HAP-1 (cell line): ENCODE measurements at regions not wholly inside any gene's neighbourhood (a gene's known extent, or its start where the extent isn't known, plus 50 kb on each side); places are given as distances from the start of the nearest gene placed in this dataset.

Experiments used
- DNase-seq, 2 experiments: peaks; one replicate each; pipeline ENCODE4 v3.0.0-alpha.2; 2016 to 2020; ENCODE audit warnings: low spot score in 2 of 2
- H3K27me3 ChIP-seq: fragments of 250-450 bp; sonication (Bioruptor Pico); 2 replicates; pipeline ENCODE4 v1.5.1; 2020; ENCODE audit warnings: low read depth, mild to moderate bottlenecking, moderate library complexity
- H3K36me3 ChIP-seq: fragments of 250-450 bp; sonication (Bioruptor Pico); replicated peaks from 2 replicates; pipeline ENCODE4 v1.5.1; 2020; ENCODE audit warnings: mild to moderate bottlenecking
- H3K4me1 ChIP-seq: fragments of 250-450 bp; sonication (Bioruptor Pico); 2 replicates; pipeline ENCODE4 v1.5.1; 2020; ENCODE audit warnings: mild to moderate bottlenecking
- H3K4me3 ChIP-seq: fragments of 250-450 bp; sonication (Bioruptor Pico); 2 replicates; pipeline ENCODE4 v1.5.1; 2020; ENCODE audit warnings: mild to moderate bottlenecking, moderate library complexity
- H3K9me3 ChIP-seq: fragments of 250-450 bp; sonication (Bioruptor Pico); 2 replicates; pipeline ENCODE4 v1.5.1; 2020; ENCODE audit warnings: mild to moderate bottlenecking, moderate library complexity
- in situ Hi-C: fragments of 300-500 bp; cut with MboI; formaldehyde crosslinking; loops from 3 replicates; pipeline ENCODE4 v1.14.3; 2020; ENCODE audit warnings: low sequenced_read_pairs, inconsistent platforms, mixed read lengths

DNA sequence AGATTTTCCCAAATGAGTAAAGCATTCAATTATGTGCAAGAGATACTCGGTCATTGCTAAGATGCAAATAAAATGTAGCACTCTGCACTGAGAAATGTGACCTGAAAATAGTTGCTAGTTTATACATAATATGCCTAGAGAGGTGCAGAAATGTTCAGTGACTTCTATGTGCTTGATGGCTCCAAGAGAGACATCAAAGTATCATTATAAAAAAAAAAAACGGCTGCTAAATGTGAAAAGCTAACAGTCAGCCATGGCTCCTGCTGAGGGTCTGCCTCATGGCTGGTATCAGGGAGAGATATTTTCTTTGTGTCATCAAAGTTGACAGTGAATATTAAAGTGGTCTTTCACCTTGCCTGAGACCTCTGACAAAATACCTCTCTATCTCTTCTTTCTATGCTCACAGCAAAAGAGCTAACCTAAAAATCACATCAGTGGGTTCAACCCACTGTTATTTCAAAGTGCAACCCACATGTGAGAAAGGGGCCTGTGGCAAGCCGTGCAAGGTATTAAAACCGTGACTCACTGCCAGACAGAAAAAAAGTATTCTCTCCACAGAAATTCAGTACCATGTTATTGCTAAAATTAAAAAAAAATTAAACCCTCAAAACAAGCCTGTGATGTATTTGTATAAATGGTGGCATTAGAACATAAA is 259.0 kb downstream of the HIVEP2 start:
- Histone ChIP-seq H3K4me3 (no peak overlapping the region), H3K9me3 (no peaks in the 10 kb centered on the region), H3K4me1 (no peaks in the 10 kb centered on the region), H3K27me3 (0 out of 2 replicates have a peak, but pooled peaks cover 2% of the 10 kb centered on the region), H3K36me3 (no peaks in the 10 kb centered on the region)
- in situ Hi-C loops: loop anchor here (25.0 kb wide), 2 partner anchors 351 to 726 kb away; no protein-coding TSS in a partner anchor
- DNase-seq: no peak

DNA sequence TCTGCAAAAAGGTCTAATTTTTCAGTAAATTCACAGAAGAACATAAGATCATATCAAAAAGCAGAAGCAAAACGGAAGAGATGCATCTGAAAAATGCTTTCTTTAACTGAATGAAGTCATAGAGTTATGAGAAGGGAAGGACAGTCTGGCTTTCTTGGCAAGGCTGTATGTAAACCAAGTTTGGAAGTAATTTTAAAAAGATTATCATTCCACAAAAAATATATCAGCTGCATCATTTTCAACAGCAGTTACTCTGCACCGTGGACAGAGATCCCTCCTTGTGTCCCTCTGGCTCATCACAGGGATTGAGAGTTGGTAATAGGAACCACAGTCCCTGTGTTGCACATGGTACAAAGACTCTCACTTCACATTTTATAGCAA is 258.5 kb downstream of the HIVEP2 start:
- in situ Hi-C loops: loop anchor here (25.0 kb wide), 2 partner anchors 351 to 726 kb away; no protein-coding TSS in a partner anchor
- Histone ChIP-seq H3K4me3 (no peak overlapping the region), H3K27me3 (0 out of 2 replicates have a peak, but pooled peaks cover 2% of the 10 kb centered on the region), H3K4me1 (no peaks in the 10 kb centered on the region), H3K36me3 (no peaks in the 10 kb centered on the region), H3K9me3 (no peaks in the 10 kb centered on the region)
- DNase-seq: no peak

DNA sequence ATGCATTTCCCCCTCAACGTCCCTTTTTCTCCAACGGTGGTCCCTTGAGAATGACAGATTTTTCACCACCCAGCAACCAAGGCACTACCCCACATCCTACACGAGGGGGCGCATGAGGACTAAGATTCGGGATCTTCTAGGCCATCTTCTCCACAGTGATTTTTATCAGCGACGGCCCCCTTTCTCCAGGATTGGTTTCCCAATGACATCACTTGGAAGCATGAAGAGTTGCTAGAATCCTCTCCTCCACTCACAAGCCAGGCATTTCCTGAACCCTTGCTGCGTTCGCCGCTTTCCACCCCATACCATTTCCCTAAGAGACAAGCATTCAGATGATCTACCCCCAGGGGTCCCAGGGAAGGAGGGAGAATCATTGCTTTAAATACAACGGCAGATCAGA is 252.0 kb downstream of the HIVEP2 start:
- H3K27me3 ChIP-seq: 0 out of 2 replicates have a peak, but pooled peaks cover 1% of the 10 kb centered on the region
- H3K36me3 ChIP-seq: no peaks in the 10 kb centered on the region
- no peaks in the 10 kb centered on the region for H3K4me1 ChIP-seq
- no peaks in the 10 kb centered on the region for H3K9me3 ChIP-seq
- in situ Hi-C loops: loop anchor here (25.0 kb wide), 2 partner anchors 344 to 719 kb away; no protein-coding TSS in a partner anchor
- peak; percentile 32 to 81 for DNase-seq
- H3K4me3 ChIP-seq: no peak overlapping the region

DNA sequence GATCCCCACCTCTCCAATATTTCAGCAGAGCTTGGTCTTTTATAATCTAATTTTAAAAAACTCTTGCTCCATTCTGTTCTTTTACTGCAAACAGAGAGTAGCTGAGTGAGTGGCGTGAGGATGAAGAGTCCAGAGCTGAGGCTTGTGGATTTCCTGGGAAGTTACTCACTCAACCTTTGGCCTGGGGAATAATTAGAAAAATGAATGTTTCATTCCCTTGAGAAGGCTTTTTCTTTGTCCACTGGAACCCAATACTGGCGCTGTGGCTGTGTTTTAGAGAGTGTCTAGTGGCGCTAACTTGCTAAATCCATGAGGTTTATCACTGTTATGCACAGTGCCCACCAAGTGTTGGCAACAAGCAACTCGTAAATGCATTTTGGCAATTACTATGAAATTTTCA is 251.5 kb downstream of the HIVEP2 start:
- no peaks in the 10 kb centered on the region for H3K27me3 ChIP-seq
- DNase-seq: no peak
- H3K4me3 ChIP-seq: no peak overlapping the region
- no peaks in the 10 kb centered on the region for H3K9me3 ChIP-seq
- in situ Hi-C loops: loop anchor here (25.0 kb wide), 2 partner anchors 344 to 719 kb away; no protein-coding TSS in a partner anchor
- no peaks in the 10 kb centered on the region for H3K4me1 ChIP-seq
- no peaks in the 10 kb centered on the region for H3K36me3 ChIP-seq

DNA sequence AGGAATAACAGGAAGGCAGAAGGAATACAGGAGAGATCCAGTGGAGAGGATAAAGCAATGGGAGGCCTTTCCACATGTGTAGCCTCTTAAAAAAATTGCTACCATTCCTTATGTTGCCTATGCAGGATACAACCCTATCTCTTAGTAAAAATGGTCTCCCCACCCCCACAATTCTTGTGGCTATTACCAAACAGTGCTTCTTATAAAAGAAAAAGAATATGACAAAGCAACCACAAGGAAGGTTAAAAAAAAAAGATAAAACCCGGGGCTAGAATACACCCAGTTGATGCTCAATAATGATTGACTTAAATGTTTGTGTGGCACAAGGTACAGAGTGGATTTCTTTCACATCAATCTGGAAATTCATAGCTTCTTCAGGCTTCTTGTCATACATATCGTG is 250.9 kb downstream of the HIVEP2 start:
- Histone ChIP-seq H3K36me3 (no peaks in the 10 kb centered on the region), H3K4me1 (no peaks in the 10 kb centered on the region), H3K9me3 (no peaks in the 10 kb centered on the region), H3K4me3 (no peak overlapping the region), H3K27me3 (no peaks in the 10 kb centered on the region)
- no peak for DNase-seq
- in situ Hi-C loops: loop anchor here (25.0 kb wide), 2 partner anchors 343 to 718 kb away; no protein-coding TSS in a partner anchor

DNA sequence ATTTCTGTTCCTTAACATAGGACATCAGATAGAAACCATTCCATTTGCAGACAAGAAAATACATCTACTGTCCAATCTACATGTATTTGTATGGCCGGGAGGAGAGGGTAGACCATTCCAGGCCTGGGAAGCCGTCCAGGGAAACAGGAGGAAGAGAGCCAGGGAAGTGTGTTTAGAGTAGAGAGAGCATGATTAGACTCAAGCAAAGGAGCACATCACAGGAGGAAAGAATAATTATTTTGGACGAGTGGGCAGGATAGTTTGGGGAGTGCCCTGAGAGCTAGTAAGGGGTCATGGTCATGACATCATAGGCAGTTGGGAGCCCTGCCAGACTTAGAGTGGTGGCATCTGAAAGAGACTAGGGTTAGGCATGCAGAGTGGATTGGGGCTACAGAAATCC is 250.0 kb downstream of the HIVEP2 start:
- no peak for DNase-seq
- H3K27me3 ChIP-seq: no peaks in the 10 kb centered on the region
- H3K4me1 ChIP-seq: no peaks in the 10 kb centered on the region
- no peak overlapping the region for H3K4me3 ChIP-seq
- in situ Hi-C loops: loop anchor here (25.0 kb wide), 2 partner anchors 342 to 717 kb away; no protein-coding TSS in a partner anchor
- no peaks in the 10 kb centered on the region for H3K9me3 ChIP-seq
- no peaks in the 10 kb centered on the region for H3K36me3 ChIP-seq

DNA sequence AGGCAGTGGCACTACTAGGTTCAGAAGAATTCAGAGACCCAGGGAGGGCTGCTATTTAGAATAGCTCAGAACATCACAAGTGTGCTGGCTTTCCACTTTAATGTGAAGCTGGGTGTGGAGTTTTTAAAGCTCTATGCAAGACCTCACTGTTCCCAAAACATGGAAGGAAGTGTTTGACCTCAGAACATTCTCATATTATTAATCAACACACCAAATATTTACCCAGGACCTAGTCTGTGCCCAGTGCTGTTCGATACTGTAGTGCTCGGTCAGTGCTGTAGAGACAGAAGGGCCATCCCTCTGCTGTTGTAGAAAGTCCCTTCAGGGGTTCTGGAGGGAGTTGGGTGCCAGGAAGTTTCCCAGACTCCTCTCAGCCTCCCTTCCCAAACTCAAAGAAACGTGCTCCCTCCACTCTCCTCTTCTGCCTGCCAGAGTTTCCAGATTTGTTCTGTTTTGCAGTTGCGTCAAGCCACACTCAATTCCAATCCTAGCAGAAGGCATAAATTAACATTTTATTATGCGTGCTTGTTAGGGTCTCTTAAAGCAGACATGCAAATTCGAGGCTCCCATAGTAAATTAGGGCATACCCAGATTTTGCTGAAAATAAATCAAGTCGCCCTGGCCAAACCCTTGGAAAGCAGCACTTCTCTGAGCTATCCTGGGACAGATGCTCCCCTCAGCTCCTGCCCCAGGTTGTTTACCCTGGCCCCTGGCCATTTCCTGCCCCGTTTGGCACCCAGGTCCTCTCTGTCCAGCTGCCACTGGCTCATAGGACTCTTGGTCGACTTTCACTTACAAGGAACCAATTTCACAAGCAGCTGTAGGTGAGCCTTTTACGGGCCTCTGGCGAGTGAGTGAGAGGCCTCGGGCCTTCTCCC is 248.6 kb downstream of the HIVEP2 start:
- in situ Hi-C loops: loop anchor here (25.0 kb wide), 2 partner anchors 341 to 716 kb away; no protein-coding TSS in a partner anchor
- Histone ChIP-seq H3K9me3 (no peaks in the 10 kb centered on the region), H3K4me1 (peaks cover 7% of the 10 kb centered on the region; the same call in 1 of the 2 replicates), H3K27me3 (no peaks in the 10 kb centered on the region), H3K4me3 (no peak overlapping the region), H3K36me3 (no peaks in the 10 kb centered on the region)
- no peak for DNase-seq

DNA sequence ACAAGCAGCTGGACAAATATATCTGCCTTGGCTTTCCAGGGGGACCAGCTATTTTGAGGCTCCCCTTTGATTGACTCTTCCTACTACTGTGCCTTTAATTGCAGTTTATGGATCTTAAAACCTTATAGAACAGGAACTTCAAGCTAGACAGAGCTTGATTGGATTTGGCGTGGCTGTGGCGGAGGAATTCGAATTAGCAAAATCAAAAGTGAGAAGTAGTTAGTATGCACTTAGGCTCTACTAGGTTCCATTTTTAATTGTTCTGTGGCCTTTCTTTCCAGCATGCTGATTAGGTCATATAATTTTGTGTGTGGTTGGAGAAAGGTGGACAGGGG is 248.0 kb downstream of the HIVEP2 start:
- H3K4me3 ChIP-seq: no peak overlapping the region
- H3K4me1 ChIP-seq: peaks cover 10% of the 10 kb centered on the region; the same call in 1 of the 2 replicates
- no peaks in the 10 kb centered on the region for H3K9me3 ChIP-seq
- H3K36me3 ChIP-seq: no peaks in the 10 kb centered on the region
- in situ Hi-C loops: loop anchor here (25.0 kb wide), 2 partner anchors 340 to 715 kb away; no protein-coding TSS in a partner anchor
- no peaks in the 10 kb centered on the region for H3K27me3 ChIP-seq
- no peak for DNase-seq

DNA sequence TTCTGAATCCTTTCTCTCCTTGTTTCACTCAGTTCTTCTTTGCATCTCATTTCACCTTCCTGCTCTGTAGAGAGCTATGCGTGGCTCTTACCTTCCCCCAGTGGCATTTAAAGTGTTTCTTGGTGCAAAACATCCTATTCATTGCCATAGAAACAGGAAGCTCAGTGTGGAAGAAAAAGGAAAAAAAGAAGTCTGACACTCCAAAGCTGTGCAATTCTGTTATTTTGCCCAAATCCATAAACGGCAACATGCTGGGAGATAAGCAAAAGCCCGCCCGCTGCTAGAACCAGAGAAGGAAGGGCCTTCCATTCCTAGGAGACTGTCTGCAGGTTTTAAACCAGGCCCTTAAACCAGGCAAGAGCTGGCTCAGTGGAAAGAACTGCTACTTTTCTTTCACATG is 247.1 kb downstream of the HIVEP2 start:
- H3K27me3 ChIP-seq: no peaks in the 10 kb centered on the region
- H3K4me1 ChIP-seq: peaks cover 10% of the 10 kb centered on the region; the same call in 1 of the 2 replicates
- no peaks in the 10 kb centered on the region for H3K9me3 ChIP-seq
- DNase-seq: no peak
- in situ Hi-C loops: loop anchor here (25.0 kb wide), 2 partner anchors 339 to 714 kb away; no protein-coding TSS in a partner anchor
- H3K36me3 ChIP-seq: no peaks in the 10 kb centered on the region
- no peak overlapping the region for H3K4me3 ChIP-seq

DNA sequence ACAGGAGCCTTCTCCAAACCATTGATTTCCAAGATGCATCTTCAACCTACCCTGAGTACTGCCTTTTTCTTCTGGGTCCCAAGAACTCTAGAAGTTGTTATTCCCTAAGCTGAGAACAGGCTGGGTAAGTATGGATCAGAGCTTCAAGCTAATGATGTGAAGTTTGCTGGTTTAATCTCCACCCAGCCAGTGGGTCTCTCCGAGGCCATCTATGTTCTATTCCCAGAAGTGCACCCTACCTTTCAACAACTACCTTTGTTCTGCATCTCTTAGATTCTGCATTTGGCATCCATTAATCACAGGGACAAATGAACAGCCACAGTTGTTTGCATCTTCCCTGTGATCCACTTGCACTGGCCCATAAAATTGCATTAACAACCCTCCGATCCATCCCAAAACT is 246.2 kb downstream of the HIVEP2 start:
- peaks cover 10% of the 10 kb centered on the region; the same call in 1 of the 2 replicates for H3K4me1 ChIP-seq
- H3K36me3 ChIP-seq: no peaks in the 10 kb centered on the region
- H3K4me3 ChIP-seq: no peak overlapping the region
- in situ Hi-C loops: loop anchor here (25.0 kb wide), 2 partner anchors 339 to 714 kb away; no protein-coding TSS in a partner anchor
- peak in 1 of 2 experiments; percentile 5 for DNase-seq
- no peaks in the 10 kb centered on the region for H3K27me3 ChIP-seq
- H3K9me3 ChIP-seq: no peaks in the 10 kb centered on the region

DNA sequence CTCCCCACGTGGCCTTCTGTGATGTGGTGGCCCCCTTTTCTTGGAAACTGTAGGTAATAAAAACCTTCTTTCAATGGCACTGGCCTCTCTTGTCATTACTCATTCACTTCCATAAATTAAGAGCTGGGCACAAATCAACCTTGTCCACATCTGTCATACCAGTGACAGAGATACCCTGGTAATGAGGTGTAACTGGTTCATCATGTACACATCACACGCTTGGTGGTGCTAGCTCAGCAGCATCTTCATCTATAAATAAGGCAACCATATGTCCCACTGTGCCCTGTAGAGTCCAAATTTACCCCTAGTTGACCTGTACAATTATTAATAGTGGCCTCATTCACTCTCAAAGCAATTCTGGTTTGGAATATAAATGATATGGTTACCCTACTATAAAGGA is 245.6 kb downstream of the HIVEP2 start:
- in situ Hi-C loops: loop anchor here (25.0 kb wide), 2 partner anchors 338 to 713 kb away; no protein-coding TSS in a partner anchor
- no peak for DNase-seq

DNA sequence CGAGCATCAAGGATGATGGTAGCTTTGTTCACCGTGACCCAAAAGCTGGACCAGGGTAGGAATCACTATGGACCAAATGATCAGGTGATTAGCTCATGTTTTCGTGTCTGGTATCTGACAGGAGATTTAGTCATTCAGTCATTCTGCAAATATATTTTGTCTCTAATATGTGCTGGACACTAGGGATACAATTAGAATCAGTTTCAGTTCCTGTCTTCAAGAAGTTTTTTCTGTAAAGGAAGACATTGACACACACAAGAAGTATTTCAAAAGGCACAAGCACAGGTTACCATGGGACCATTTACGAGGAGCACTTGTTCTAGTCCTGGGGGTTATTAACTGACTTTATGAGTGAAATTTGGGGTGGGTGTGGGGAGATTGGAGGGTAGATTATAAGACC is 244.9 kb downstream of the HIVEP2 start:
- H3K9me3 ChIP-seq: no peaks in the 10 kb centered on the region
- no peaks in the 10 kb centered on the region for H3K27me3 ChIP-seq
- no peak for DNase-seq
- peaks cover 10% of the 10 kb centered on the region; the same call in 1 of the 2 replicates for H3K4me1 ChIP-seq
- no peak overlapping the region for H3K4me3 ChIP-seq
- in situ Hi-C loops: no loop called here
- H3K36me3 ChIP-seq: no peaks in the 10 kb centered on the region

More for the DNA sequence above, 245.6 kb downstream of the HIVEP2 start:
- Histone ChIP-seq H3K36me3 (no peaks in the 10 kb centered on the region), H3K4me1 (peaks cover 10% of the 10 kb centered on the region; the same call in 1 of the 2 replicates), H3K27me3 (no peaks in the 10 kb centered on the region), H3K9me3 (no peaks in the 10 kb centered on the region), H3K4me3 (no peak overlapping the region)

DNA sequence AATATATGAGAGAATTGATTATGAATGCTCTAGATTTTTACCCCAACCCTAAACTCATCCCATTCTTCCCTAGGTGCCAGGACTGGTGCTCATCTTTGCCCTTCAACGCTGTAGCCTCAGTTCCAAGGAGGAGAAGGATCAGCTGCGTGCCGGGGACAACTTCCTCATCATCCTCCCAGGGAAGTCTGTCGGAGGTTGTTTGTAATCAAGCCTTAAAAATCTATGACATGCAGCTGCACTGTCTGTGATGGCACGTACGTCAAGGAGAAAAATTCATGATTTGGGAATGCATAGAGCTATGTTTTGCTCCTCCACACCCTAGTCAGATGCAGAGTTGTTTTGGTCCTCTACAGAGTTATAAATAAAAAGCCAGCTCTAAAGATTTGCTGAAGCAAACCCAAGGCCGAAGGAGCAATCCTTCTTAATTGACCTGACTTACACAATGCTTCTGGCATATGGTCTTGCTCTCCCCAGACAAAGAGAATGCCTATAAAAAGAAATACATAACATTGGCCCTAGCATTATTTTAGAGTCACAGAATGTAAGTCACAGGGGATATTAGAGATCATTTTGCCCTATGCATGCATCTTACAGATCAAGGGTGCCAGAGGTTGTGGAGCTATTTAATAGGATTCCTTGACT is 244.2 kb downstream of the HIVEP2 start:
- Histone ChIP-seq H3K4me3 (no peak overlapping the region), H3K4me1 (peaks cover 10% of the 10 kb centered on the region; the same call in 1 of the 2 replicates), H3K27me3 (no peaks in the 10 kb centered on the region), H3K9me3 (no peaks in the 10 kb centered on the region), H3K36me3 (no peaks in the 10 kb centered on the region)
- in situ Hi-C loops: no loop called here
- DNase-seq: peak; percentile 41 to 84
